HG02840 (cell line): ENCODE measurements at regions not wholly inside any gene's neighbourhood (a gene's known extent, or its start where the extent isn't known, plus 50 kb on each side); places are given as distances from the start of the nearest gene placed in this dataset.
A peak's percentile ranks its signal among the peaks of the same experiment; 100 is the strongest.
"Not testable (repeated sequence)": the region's sequence is repeated elsewhere in the genome, so short reads cannot be mapped to it uniquely, and the experiment has no call there.

Source experiments
- ATAC-seq: cut with Tn5 transposase; IDR thresholded peaks from one replicate; pipeline ENCODE4 v1.9.1; 2021; ENCODE audit warnings: mild to moderate bottlenecking, moderate library complexity, moderate number of reproducible peaks; ENCODE audit not compliant: unreplicated experiment, low FRiP score

DNA sequence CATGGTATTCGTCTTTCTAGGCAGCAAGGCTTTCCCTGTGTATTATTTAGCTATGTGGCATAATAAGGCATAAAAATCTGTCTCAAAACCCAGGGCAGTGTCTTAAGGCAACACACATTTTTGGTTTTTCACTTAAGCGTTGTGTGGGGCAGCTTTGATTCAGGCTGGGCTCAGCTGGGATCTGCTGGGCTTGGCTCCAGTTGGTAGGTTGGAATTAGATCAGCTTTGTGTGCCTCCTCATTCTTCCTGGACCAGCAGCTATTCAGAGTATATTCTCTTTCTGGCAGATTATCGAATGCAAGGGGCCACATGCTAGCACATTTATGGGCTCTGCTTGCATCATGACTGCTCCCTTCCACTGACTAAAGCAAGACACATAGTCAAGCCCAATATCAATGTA, 487.9 kb downstream of the RFPL4B start:
- no peak for ATAC-seq

DNA sequence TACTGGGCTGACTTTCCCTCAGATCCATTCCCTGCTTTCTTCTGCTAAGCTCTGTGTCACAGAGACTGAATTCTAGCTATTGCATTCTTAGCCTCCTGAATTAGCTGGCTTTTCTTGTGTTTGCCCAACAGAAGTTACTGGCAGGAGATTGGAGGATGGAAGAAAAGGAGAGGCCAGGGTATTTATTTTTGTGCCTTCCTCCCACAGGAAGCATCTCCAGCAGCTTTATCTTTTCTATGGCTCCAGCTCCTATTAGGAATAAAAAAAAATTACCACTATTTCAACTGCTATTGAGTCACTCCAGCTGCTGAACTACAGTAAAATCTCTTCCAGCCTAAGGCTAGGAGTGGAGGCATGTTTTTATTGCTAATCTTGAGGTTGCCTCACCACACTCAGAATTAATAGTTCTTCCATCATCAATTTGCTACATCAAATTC, 492.4 kb downstream of the RFPL4B start:
- ATAC-seq, result no peak

DNA sequence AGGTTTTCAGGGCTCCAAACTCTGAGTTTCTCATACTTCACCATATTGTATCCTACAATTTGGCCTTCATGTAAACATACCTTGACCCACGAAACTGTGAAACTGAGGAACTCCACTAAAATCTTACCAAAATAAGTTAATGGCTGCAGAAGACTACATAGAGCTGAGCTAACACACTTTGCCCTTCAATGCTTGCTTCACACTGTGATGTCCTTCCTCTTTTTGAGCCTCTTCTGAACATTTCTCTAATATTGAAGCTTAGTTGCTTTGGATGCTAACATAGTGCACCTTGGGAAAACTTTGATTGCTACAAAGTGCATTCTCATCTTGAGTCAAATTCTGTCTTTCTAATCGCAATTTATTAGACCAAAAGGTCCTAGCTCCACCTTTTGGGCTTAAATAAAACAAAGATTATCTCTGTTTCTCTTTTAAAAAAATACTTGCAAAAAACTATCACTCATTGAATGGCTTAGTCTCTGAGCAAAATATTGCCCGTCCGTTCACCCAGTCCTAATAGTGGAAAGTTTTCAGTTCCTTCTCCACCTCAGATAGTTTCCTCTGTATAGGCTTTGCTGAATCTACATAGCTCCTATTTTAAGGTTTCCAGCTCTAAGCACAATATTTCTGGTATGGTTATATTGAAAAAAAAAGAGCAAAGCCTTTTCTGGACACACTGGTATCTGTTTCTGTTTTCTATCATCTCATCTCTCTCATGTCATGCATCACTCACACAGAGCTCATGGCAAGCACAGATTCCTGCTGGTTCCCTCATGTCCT, 494.6 kb downstream of the RFPL4B start:
- ATAC-seq, result no peak

DNA sequence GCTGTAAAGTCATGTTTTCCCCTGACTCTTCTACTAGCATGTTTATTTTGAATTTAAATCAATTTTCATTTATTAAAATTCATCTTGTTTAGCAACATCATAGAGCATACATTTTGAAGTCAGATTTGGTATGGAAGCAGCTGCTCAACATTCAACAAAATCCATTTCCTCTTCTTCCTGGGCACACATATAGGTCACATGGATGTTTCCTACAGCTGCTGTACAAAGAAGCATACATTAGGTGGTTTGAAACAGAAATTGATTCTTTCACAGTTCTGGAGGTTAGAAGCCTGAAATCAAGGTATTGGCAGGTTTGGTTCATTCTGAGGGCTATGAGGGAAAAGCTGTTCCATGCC, 495.2 kb downstream of the RFPL4B start:
- no peak for ATAC-seq

DNA sequence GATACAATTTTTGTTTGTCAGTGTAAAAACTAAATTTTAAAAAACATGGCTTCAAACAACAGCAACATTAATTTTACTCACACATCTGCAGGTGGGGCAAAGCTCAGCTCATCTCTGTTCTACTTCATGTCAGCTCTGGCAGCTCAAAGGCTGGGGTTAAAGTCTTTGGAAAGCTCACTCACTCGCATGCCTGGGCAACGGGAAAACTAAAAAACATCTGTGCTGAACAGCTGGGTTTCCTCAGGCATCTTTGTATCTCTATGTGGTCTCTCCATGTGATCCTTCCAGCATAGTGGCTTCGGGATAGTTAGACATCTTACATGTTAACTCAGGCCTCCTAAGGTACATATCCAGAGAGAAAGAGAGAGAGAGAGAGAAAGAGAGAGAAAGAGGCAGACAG, 499.6 kb downstream of the RFPL4B start:
- no peak for ATAC-seq

DNA sequence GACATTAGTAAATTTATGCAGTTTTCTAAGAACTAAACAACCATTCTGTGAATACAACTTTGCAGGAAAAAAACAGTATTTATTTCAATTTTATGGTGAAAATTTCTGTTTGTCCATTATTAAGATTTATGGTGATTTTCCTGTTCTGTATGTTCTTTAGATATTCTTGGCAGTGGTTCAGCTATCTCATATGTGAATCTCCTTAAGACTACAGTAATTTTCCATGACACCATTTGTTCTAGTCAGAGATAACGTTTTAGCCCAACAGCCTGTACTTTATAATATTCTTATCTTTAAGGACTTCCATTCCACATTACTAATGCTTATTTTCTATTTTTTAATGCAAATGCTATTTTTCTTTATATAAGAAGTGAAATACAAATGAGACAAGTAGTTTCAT, 504.0 kb downstream of the RFPL4B start:
- ATAC-seq, result no peak

DNA sequence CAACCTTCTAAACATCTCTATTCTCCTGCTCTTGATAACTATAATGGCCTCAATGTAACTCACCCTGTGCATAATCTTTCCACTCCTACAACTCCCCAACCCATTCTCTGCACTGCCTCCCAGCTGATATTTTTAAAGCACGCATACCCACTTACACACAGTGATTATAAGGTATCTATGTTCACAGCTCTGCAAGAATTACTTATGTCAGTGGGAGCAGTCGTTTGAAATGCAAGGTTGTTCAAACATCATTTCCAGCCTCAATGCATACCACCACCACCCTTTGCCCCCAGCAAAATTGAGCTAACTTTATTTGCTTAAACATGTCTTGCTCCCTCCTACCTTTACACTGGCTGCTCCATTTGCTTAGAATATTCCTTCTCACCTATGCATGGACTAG, 506.0 kb downstream of the RFPL4B start:
- no peak for ATAC-seq

DNA sequence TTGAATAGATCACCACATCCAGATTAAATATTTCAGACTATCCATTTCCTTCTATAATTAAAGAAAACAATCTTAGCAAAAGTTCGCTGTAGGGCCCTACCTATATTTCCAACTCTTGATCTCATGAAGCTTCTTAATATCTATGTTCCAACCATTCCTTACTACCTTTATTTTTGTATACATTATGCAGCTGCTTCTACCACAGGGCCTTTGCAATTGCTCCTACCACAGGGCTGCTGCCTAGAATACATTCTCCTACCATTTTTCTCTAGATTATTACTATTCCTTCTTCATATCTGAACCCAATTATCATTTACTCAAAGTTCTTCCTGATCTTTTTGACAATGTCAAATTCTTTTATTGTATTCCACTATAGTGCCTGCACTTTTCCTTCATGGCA, 516.6 kb downstream of the RFPL4B start:
- no peak for ATAC-seq

DNA sequence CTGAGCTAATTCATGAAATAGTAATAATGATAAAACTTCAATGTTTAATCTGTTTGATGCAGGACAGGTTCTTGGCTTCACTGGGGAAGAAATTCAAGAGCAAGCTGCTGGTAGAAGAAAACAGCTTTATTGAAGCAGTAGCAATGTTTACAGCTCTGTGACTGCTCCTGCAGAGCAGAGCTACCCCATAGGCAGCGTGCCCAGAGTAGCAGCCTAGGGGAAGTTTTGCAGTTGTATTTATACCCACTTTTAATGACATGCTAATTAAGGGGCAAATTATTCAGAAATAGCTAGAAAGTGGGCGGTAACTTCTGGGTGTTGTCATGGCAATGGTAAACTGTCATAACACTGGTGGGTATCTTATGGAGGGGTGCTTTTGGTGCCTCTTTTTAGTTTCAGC, 518.0 kb downstream of the RFPL4B start:
- ATAC-seq, result no peak

DNA sequence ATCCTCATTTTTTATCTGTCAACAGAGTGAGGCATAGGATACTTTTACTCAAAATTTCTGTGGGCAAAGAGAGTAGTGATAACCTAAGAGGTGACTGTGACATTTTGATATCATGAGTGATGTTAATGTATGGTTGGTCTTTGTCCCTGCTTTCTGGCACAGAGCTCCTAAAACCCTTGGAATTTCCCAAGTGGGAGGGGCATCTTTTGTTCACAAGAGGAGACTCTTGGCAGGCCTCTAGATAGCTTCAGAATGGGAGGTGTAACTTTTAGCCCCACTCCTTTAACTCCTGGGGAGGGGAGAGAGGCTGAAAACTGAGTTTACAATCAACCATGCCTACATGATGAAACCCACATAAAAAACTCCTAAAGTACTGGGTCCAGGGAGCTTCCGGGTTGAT, 527.8 kb downstream of the RFPL4B start:
- no peak for ATAC-seq

DNA sequence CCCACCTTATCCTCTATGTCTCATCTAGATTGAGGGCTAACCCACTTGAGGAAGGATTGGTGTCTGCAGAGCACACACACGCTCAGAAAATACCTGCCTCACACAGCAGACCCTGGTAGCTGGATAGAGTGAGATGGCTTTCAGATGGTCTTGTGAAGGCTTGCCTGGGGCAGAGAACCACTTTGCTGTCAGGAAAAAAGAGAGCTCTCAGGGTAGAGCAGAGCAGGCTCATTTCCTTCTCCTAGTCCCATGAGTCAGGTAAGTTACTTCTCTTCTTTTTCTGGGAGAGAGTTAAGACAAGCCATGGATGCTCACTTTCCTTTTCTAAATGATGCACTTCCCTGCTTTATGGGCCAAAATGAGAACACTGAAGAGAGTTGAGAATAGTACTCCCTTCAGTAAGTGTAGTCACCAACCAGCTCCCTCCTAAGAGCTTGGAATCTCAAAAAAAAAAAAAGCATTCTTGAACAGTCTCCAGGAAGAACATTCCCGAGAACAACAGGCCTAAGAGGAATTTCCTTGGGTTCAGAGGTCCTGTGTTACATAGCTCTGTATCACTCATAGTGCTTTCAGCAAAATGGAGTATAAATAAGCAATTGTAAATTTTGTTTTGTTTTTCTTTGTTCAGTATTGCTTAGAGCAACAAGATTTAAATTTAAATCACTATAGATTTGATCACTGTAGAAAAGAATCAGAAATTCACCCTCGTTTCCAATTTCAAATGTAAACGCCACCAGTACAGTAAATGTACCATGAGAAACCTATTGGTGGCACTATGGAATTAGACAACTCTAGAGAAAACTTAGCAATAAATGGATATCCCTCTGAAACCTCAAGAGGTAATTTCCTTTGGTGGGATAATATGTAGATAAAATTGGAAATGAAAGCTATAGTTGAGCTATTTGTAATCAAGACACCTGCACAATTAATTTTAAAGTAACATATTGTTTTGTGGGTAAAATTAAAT, 530.3 kb downstream of the RFPL4B start:
- no peak for ATAC-seq

DNA sequence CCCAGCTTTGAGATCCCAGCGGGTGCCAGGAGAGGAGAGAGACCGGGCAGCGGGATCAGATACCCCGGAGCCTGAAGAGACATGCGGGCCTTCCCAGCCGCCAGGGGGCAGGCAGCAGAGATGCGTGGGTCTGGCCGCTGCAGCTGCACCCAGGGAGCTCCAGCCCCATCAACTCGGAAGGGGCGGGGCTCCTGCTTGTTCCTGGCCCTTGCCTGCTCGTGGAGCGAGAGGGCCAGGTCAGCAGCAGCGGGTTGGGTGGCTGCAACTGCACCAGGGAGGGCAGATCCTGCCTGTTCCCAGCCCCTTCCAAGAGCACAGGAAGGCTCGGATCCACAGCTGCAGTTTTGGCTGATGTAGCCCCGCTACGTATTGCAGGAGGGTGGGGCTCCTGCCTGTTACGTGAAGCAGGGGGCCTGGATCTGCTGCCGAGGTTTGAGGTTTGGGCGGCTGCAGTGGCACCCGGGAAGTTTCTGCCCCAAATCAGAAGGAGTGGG, 532.8 kb downstream of the RFPL4B start:
- ATAC-seq, result peak; percentile 90

DNA sequence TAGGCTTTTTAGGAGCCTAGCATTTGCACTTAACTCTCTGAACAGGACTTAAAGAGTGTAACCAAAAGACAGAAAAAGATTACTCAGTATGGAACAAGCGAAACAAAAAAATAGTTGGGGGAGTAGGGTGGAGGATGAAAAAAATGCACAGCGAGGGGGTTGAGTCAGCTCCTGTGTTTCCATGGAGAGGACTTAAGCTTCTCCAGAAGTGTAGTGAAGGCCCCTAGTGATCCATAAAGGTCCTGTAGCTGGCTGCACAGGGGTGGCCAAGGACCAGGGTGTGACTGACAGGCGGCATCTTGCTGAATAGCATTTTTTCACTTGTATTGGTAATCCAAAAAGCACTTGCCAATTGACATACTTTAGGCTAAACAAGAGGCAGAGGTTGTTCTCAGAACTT, 533.9 kb downstream of the RFPL4B start:
- no peak for ATAC-seq

DNA sequence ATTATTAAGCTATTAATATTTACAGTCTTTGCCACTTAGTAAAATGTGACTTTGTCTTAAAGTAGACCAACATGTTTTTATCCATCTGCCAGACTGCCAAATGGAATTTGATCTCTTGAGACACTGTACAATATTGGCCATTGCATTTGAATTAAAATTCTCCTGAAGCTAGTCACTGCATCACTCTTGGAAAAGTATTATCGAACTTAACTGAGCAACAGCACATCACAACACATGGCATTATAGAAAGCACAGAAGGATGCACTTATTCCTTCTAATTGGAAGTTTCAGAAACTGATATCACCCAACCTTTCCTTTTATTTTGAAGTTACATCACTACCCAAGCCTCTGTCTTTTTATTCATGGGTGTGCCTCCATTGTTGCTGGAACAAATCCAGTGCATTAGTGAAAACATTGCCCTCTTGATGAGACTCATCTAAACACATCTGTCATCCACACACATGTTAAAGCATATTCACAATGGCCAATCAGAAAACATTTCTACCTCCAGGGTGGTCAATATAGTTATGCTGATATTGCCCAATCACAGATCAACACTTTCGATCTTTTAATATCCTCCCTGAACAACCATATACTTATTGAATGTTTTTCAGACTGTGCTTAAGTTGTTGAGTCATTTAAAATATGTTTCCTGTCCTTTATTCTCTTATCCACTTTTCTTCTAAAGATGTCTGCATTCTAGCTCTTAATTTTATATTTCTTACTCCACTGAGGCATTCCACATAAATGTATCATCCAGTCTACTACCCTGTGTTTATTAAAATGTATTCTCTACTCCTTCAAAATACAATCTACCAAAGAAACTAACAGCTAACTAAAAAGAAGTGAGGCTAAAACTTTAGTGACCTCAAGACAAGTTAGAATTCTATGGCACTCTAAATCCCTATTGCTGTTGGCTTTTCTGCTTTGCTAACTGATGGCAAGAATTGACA, 535.0 kb downstream of the RFPL4B start:
- ATAC-seq, result no peak

DNA sequence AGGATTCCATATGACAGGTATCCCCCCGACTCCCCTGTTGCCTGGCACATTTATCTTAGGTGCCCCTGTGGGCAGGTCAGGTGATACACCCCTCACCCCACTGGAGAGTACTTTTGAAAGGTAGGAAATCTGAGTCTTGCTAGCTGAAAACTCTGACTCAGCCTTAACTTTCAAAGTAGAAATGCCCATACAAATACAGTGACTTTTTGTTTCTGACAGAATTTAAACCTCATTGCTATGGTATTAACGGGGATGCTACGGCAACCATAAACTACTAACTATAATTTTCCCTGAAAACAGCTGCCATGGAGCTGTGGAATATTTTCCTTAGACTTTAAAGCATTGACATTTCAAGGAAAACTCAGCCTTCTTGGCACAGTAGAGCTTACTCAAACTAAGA, 536.0 kb downstream of the RFPL4B start:
- no peak for ATAC-seq

DNA sequence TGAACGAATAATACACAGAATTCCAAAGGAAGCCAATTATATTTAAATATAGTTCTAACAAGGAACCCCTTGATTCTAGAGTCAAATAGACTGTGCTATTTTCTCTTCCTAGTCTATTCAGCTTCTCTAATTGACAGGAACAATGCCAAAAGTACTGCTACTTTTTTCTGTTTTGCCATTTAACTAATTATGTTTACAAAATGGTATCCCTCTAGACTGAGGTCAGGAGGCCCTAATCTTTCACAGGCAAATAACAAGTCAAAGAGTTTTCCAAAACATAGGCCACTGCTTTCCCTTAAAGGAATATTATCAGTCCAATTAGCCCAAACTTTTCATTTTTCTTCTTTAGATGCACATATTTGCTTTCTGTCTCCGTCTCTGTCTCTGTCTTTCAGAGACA, 539.3 kb downstream of the RFPL4B start:
- no peak for ATAC-seq

DNA sequence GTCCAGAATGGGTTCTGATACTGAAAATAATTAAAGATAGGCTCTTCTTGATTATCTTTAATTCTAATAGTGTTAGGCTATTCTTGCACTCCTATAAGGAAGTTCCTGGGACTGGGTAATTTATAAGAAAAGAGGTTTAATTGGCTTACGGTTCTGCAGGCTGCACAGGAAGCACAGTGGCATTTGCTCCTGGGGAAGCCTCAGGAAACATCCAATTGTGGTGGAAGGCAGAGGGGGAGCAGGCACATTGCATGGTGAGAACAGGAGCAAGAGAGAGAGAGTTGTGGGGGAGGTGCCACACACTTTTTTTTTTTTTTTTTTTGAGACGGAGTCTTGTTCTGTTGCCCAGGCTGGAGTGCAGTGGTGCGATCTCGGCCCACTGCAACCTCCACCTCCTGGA, 540.3 kb downstream of the RFPL4B start:
- not testable (repeated sequence) for ATAC-seq

DNA sequence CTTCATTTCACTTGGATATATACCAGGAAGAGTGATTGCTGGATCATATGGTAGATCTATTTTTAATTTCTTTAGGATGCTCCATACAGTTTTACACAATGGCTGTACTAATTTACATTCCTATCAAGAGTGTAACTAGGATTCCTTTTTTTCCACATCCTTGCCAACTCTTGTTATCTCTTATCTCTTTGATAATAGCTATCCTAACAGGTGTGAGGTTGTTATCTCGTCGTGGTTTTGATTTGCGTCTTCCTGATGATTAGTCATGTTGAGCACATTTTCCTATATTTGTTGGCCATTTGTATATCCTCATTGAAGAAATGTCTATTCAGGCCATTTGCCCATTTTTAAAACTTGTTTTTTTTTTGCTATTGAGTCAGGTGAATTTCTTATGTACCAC, 552.4 kb downstream of the RFPL4B start:
- ATAC-seq, result no peak

DNA sequence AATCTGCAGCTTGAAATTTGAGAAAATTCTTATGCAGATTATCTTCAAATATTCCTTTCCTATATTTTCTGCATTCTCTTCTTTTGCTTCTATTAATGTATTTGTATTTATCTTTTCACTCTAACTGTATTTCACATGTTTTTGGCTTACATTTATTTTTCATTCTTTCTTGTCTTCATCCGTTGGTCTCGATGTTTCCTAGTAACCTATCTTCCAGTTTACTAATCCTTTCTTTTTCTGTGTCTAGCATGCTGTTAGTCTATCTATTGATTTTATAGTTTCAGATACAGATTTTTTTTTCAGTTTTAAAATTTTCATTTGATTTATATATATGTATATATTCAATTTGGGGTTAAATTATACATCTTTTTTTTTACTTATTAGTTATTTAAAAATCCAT, 556.2 kb downstream of the RFPL4B start:
- ATAC-seq, result no peak

DNA sequence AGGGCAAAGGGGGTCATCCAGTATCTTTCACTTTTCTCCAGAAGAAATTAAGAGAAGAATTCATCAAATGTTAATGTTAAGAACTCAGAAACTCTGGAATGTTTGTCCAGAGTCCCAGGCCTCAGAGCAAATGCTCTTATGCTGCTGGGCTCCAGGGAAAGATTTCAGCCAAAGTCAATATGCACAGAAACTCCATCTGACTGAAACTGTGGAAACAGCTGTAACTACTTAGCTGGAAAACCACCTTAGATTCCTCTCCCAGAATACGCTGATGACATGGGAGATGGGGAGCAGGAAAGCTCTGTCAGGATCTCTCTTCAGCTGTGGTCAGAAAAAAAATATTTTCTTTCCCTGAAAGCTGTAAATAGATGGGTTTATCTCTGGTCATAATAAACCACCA, 559.6 kb downstream of the RFPL4B start:
- no peak for ATAC-seq
